ENCODE measurements at regions not wholly inside any gene's neighbourhood (a gene's known extent, or its start where the extent isn't known, plus 50 kb on each side); places are given as distances from the start of the nearest gene placed in this dataset.

DNA sequence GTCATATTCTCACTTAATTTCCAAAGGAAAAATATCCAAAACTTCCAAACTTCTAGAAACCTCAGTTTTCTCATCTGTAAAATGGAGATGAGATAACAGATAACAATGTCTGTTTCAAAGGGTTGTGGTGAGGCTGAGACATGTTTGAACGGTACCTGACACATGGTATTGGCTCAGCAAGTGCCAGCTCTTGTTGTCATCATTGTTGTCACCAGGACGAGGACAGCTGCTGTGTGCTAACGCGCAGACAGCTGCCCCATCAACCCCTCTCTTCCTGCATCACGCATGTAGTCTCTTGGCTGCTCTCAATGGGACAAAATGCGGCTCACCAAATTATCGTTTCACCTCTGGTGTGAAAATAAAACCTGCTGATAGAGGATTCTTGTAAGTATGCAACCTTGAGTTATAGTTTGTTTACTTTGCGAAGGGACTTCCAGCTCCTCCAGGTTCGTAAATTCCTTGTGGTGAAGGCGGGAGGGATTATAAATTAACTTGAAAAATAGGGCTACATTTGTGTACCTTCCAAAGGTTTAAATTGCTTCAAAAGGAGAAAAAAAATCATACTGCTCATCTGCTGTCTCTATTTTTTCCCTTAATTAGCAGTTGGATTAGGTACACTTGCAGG is 605.4 kb downstream of the BCL11A start:
- Histone ChIP-seq H3K56ac (replicated peaks; ENCODE audit: insufficient read length, low read depth, low read length) (no peak overlapping the region), H2BK5ac (ENCODE audit: low read depth, low read length) (no peak overlapping the region), H4K91ac (replicated peaks; ENCODE audit: insufficient read length, low read length) (no peak overlapping the region), H3K27ac (ENCODE audit: low read depth, low read length) (no peak overlapping the region), H2BK12ac (ENCODE audit: low read depth, low read length) (no peak overlapping the region), H3K79me1 (ENCODE audit: low read depth, low read length) (no peaks in the 10 kb centered on the region), H3K14ac (ENCODE audit: insufficient read length) (no peak overlapping the region), H3K23me2 (ENCODE audit: low read depth, low read length) (peaks cover 2% of the 10 kb centered on the region; the same call in 1 of the 2 replicates), H4K20me1 (replicated peaks in 1 of 2; ENCODE audit: control insufficient read depth in 1 of 2, insufficient read depth in 2 of 2, low read length in 2 of 2) (no peaks in the 10 kb centered on the region), H2AFZ (ENCODE audit: low read length) (no peak overlapping the region; the same call in 1 of the 2 replicates), H2BK15ac (ENCODE audit: low read length) (no peak overlapping the region), H3K23ac (ENCODE audit: insufficient read length) (no peak overlapping the region), H3K4ac (replicated peaks; ENCODE audit: insufficient read length, low read depth, low read length) (no peak overlapping the region), H3K36me3 (ENCODE audit: control insufficient read depth in 2 of 4, insufficient read depth in 4 of 4, low read length in 3 of 4) (no peaks in the 10 kb centered on the region), H3K9me3 (ENCODE audit: insufficient read depth in 2 of 2, low read depth in 1 of 2, low read length in 1 of 2) (no peaks in the 10 kb centered on the region), H4K5ac (ENCODE audit: insufficient read length, low read depth, low read length) (no peak overlapping the region), H3K18ac (ENCODE audit: extremely low read depth, low read length) (no peak overlapping the region), H3K79me2 (ENCODE audit: control insufficient read depth in 1 of 2, insufficient read depth in 2 of 2, low read length in 2 of 2) (no peaks in the 10 kb centered on the region), H2AK5ac (ENCODE audit: low read depth, low read length) (no peak overlapping the region), H3K4me2 (ENCODE audit: insufficient read depth in 1 of 2, low read depth in 2 of 2, low read length in 2 of 2) (no peak overlapping the region), H3K4me1 (replicated peaks in 1 of 4; ENCODE audit: control insufficient read depth in 3 of 4, insufficient read depth in 4 of 4, low read length in 3 of 4) (no peaks in the 10 kb centered on the region), H3K9ac (replicated peaks in 1 of 4; ENCODE audit: extremely low read depth in 1 of 4, low read depth in 3 of 4, low read length in 3 of 4) (no peak overlapping the region), H3K4me3 (ENCODE audit: extremely low read depth in 1 of 4, insufficient read depth in 2 of 4, low read depth in 3 of 4, low read length in 4 of 4) (no peak overlapping the region), H2BK20ac (ENCODE audit: low read length) (no peak overlapping the region), H2BK120ac (replicated peaks; ENCODE audit: low read depth, low read length) (no peak overlapping the region), H3K27me3 (replicated peaks in 1 of 4; ENCODE audit: control insufficient read depth in 3 of 4, extremely low read depth in 1 of 4, insufficient read depth in 3 of 4, low read length in 3 of 4) (no peaks in the 10 kb centered on the region), H4K8ac (ENCODE audit: extremely low read depth, insufficient read depth, low read length) (0 out of 2 replicates have a peak overlapping the region, but pooled peaks have one; percentile 38)
- no peak for FAIRE-seq
- ChIA-PET POLR2A (ENCODE audit: partially characterized antibody) (no interaction called here), CTCF (ENCODE audit: partially characterized antibody) (interaction anchor here (1.1 kb wide), 1 partner anchor 60 kb away, joined by 4 read pairs; no protein-coding TSS in a partner anchor)
- WGBS, 2 experiments (ENCODE audit: extremely low coverage in 1 of 2, insufficient coverage in 1 of 2, insufficient read length in 1 of 2, insufficient replicate concordance in 2 of 2, low coverage in 1 of 2, low lambda C conversion rate in 2 of 2, missing lambda C conversion rate in 1 of 2) = 95% methylated on average over 10 of the region's 10 CpGs; no CpG with 5 or more reads in 1 of the 2 experiments
- DNase-seq (ENCODE audit: low read depth in 1 of 2, low spot score in 2 of 2) = no peak
- TF ChIP-seq KDM1A (IDR thresholded peaks at IDR 0.05; ENCODE audit: borderline replicate concordance, low read length) = no peak
- TF ChIP-seq CTBP2 (IDR thresholded peaks at IDR 0.05; ENCODE audit: borderline replicate concordance, insufficient read depth, insufficient read length, low read length) = no peak
- no peak for TF ChIP-seq SUZ12 (IDR thresholded peaks at IDR 0.05; ENCODE audit: low read length)
- no peak for TF ChIP-seq YY1 (IDR thresholded peaks at IDR 0.05; ENCODE audit: low read depth, low read length)
- TF ChIP-seq RXRA (IDR thresholded peaks at IDR 0.05; ENCODE audit: insufficient read depth, low read depth, low read length) = no peak
- TF ChIP-seq, protein P1, sequence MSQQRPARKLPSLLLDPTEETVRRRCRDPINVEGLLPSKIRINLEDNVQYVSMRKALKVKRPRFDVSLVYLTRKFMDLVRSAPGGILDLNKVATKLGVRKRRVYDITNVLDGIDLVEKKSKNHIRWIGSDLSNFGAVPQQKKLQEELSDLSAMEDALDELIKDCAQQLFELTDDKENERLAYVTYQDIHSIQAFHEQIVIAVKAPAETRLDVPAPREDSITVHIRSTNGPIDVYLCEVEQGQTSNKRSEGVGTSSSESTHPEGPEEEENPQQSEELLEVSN (IDR thresholded peaks at IDR 0.05) = no peak
- TF ChIP-seq KDM4A (IDR thresholded peaks at IDR 0.05; ENCODE audit: low read depth, low read length, severe bottlenecking) = no peak
- no peak for TF ChIP-seq KDM5A (IDR thresholded peaks at IDR 0.05; ENCODE audit: low read length)
- no peak for TF ChIP-seq EP300 (IDR thresholded peaks at IDR 0.05; ENCODE audit: borderline replicate concordance in 1 of 2, low read depth in 2 of 2, low read length in 2 of 2)
- TF ChIP-seq, protein P2, sequence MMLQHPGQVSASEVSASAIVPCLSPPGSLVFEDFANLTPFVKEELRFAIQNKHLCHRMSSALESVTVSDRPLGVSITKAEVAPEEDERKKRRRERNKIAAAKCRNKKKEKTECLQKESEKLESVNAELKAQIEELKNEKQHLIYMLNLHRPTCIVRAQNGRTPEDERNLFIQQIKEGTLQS (IDR thresholded peaks at IDR 0.05; ENCODE audit: insufficient read depth, low read depth, low read length) = no peak
- TF ChIP-seq BCL11A (IDR thresholded peaks at IDR 0.05; ENCODE audit: low read depth in 2 of 2, low read length in 2 of 2) = no peak
